HEK293 (cell line): ENCODE measurements at regions not wholly inside any gene's neighbourhood (a gene's known extent, or its start where the extent isn't known, plus 50 kb on each side); places are given as distances from the start of the nearest gene placed in this dataset.

Source experiments
- CTCF ChIA-PET: fragments of 350-600 bp; formaldehyde crosslinking; extraction: SDS; loops from one replicate; lab custom pipeline; 2021; ENCODE audit warnings: antibody characterized with exemption; lab: Yijun Ruan, JAX
- POLR2A ChIA-PET: fragments of 300-600 bp; formaldehyde crosslinking; extraction: SDS; loops from one replicate; lab custom pipeline; 2020; ENCODE audit warnings: antibody characterized with exemption, inconsistent platforms; lab: Yijun Ruan, JAX
- H3K27ac ChIP-seq: fragments of 200-500 bp; sonication (Bioruptor generic); 2 replicates; pipeline ENCODE4 v1.5.1; 2014; ENCODE audit warnings: low read depth, low read length, control low read depth, inconsistent platforms; ENCODE audit errors: extremely low read depth
- H3K36me3 ChIP-seq, 2 experiments: fragments of 200-500 bp in 1 of 2; sonication (Bioruptor generic) in 1 of 2; 1 replicate in 1 of 2; 2 replicates in 1 of 2; pipeline ENCODE4 v1.5.1; 2014 to 2017; ENCODE audit warnings: inconsistent platforms in 2 of 2, low read length in 2 of 2; ENCODE audit not compliant: control insufficient read depth in 2 of 2, insufficient read depth in 1 of 2
- H3K4me1 ChIP-seq: fragments of 200-500 bp; sonication (Bioruptor generic); 2 replicates; pipeline ENCODE4 v1.5.1; 2014; ENCODE audit warnings: mild to moderate bottlenecking, low read length, inconsistent platforms; ENCODE audit not compliant: control insufficient read depth, insufficient read depth
- H3K4me3 ChIP-seq: 2 replicates; pipeline ENCODE4 v1.5.1; 2011; ENCODE audit warnings: low read depth, mild to moderate bottlenecking, control low read depth, low read length, moderate library complexity
- H3K9me3 ChIP-seq: fragments of 200-500 bp; sonication (Bioruptor generic); 2 replicates; pipeline ENCODE4 v1.5.1; 2014; ENCODE audit warnings: low read depth, low read length, inconsistent platforms; ENCODE audit not compliant: control insufficient read depth, insufficient read depth
- EGR2 ChIP-seq: fragments of 450-650 bp; formaldehyde crosslinking; IDR thresholded peaks from 2 replicates; pipeline ENCODE4 v1.5.1; 2016; ENCODE audit warnings: low read depth, missing biosample characterization, missing genetic modification characterization
- KLF10 ChIP-seq: fragments of 450-650 bp; IDR thresholded peaks from 2 replicates; pipeline ENCODE4 v1.5.1; 2018; ENCODE audit warnings: missing biosample characterization, mild to moderate bottlenecking, missing genetic modification characterization
- REPIN1 ChIP-seq: fragments of 450-650 bp; formaldehyde crosslinking; IDR thresholded peaks from 2 replicates; pipeline ENCODE4 v1.5.1; 2017; ENCODE audit warnings: missing biosample characterization, missing genetic modification characterization, low read depth
- SCRT1 ChIP-seq: fragments of 450-650 bp; formaldehyde crosslinking; IDR thresholded peaks from 2 replicates; pipeline ENCODE4 v1.5.1; 2016; ENCODE audit warnings: missing biosample characterization, missing genetic modification characterization, borderline replicate concordance
- SP3 ChIP-seq: fragments of 450-650 bp; formaldehyde crosslinking; IDR thresholded peaks from 2 replicates; pipeline ENCODE4 v1.5.1; 2016; ENCODE audit warnings: missing biosample characterization, missing genetic modification characterization
- ZBTB48 ChIP-seq: fragments of 450-650 bp; formaldehyde crosslinking; IDR thresholded peaks from 2 replicates; pipeline ENCODE4 v1.5.1; 2016; ENCODE audit warnings: missing biosample characterization, missing genetic modification characterization
- ZNF16 ChIP-seq: fragments of 450-650 bp; formaldehyde crosslinking; IDR thresholded peaks from 2 replicates; pipeline ENCODE4 v1.5.1; 2016; ENCODE audit warnings: low read depth, missing biosample characterization, missing genetic modification characterization
- ZNF19 ChIP-seq: fragments of 450-650 bp; formaldehyde crosslinking; IDR thresholded peaks from 2 replicates; pipeline ENCODE4; 2016; ENCODE audit warnings: missing biosample characterization, missing genetic modification characterization, low read depth
- ZNF214 ChIP-seq: fragments of 450-650 bp; formaldehyde crosslinking; IDR thresholded peaks from 2 replicates; pipeline ENCODE4 v1.5.1; 2017; ENCODE audit warnings: missing biosample characterization, mild to moderate bottlenecking, missing genetic modification characterization, borderline replicate concordance
- ZNF266 ChIP-seq: fragments of 450-650 bp; formaldehyde crosslinking; IDR thresholded peaks from 2 replicates; pipeline ENCODE4 v1.5.1; 2016; ENCODE audit warnings: missing biosample characterization, missing genetic modification characterization, low read depth
- ZNF292 ChIP-seq: fragments of 450-650 bp; formaldehyde crosslinking; IDR thresholded peaks from 2 replicates; pipeline ENCODE4 v1.5.1; 2016; ENCODE audit warnings: low read depth, missing biosample characterization, missing genetic modification characterization, borderline replicate concordance
- ZNF302 ChIP-seq: fragments of 450-650 bp; formaldehyde crosslinking; IDR thresholded peaks from 2 replicates; pipeline ENCODE4 v1.5.1; 2016; ENCODE audit warnings: missing biosample characterization, missing genetic modification characterization, low read depth
- ZNF391 ChIP-seq: fragments of 450-650 bp; formaldehyde crosslinking; IDR thresholded peaks from 2 replicates; pipeline ENCODE4 v1.5.1; 2016; ENCODE audit warnings: low read depth, missing biosample characterization, missing genetic modification characterization, borderline replicate concordance
- ZNF473 ChIP-seq: fragments of 450-650 bp; formaldehyde crosslinking; IDR thresholded peaks from 2 replicates; pipeline ENCODE4 v1.5.1; 2017; ENCODE audit warnings: missing biosample characterization, missing genetic modification characterization
- ZNF48 ChIP-seq: fragments of 450-650 bp; formaldehyde crosslinking; IDR thresholded peaks from 2 replicates; pipeline ENCODE4 v1.5.1; 2016; ENCODE audit warnings: missing biosample characterization, missing genetic modification characterization
- ZNF530 ChIP-seq: fragments of 450-650 bp; formaldehyde crosslinking; IDR thresholded peaks from 2 replicates; pipeline ENCODE4 v1.5.1; 2016; ENCODE audit warnings: low read depth, missing biosample characterization, missing genetic modification characterization
- ZNF544 ChIP-seq: fragments of 450-650 bp; formaldehyde crosslinking; IDR thresholded peaks from 2 replicates; pipeline ENCODE4 v1.5.0; 2017; ENCODE audit warnings: missing biosample characterization, missing genetic modification characterization
- ZNF571 ChIP-seq: fragments of 450-650 bp; formaldehyde crosslinking; IDR thresholded peaks from 2 replicates; pipeline ENCODE4 v1.5.0; 2017; ENCODE audit warnings: missing biosample characterization, missing genetic modification characterization
- ZNF585B ChIP-seq: fragments of 450-650 bp; formaldehyde crosslinking; IDR thresholded peaks from 2 replicates; pipeline ENCODE4 v1.5.1; 2016; ENCODE audit warnings: missing biosample characterization, missing genetic modification characterization
- ZNF596 ChIP-seq: fragments of 450-650 bp; IDR thresholded peaks from 2 replicates; pipeline ENCODE4 v1.5.0; 2018; ENCODE audit warnings: missing biosample characterization, mild to moderate bottlenecking, missing genetic modification characterization, moderate library complexity
- ZNF623 ChIP-seq: fragments of 450-650 bp; formaldehyde crosslinking; IDR thresholded peaks from 2 replicates; pipeline ENCODE4 v1.5.1; 2016; ENCODE audit warnings: missing biosample characterization, missing genetic modification characterization
- ZNF654 ChIP-seq: fragments of 450-650 bp; formaldehyde crosslinking; IDR thresholded peaks from 2 replicates; pipeline ENCODE4 v1.5.1; 2016; ENCODE audit warnings: low read depth, missing biosample characterization, missing genetic modification characterization
- ZNF664 ChIP-seq: fragments of 450-650 bp; formaldehyde crosslinking; IDR thresholded peaks from 2 replicates; pipeline ENCODE4 v1.5.1; 2016; ENCODE audit warnings: missing biosample characterization, missing genetic modification characterization
- ZSCAN16 ChIP-seq: fragments of 450-650 bp; formaldehyde crosslinking; IDR thresholded peaks from 2 replicates; pipeline ENCODE4 v1.5.1; 2016; ENCODE audit warnings: missing biosample characterization, missing genetic modification characterization
- ZSCAN30 ChIP-seq: fragments of 450-650 bp; IDR thresholded peaks from 2 replicates; pipeline ENCODE4 v1.5.1; 2018; ENCODE audit warnings: missing biosample characterization, mild to moderate bottlenecking, missing genetic modification characterization, moderate library complexity
- TF ChIP-seq, protein P1 (sequence below): fragments of 450-650 bp; formaldehyde crosslinking; IDR thresholded peaks from 2 replicates; pipeline ENCODE4 v1.5.1; 2016; ENCODE audit warnings: missing biosample characterization, missing genetic modification characterization, low read depth
- TF ChIP-seq, protein P2 (sequence below): fragments of 450-650 bp; formaldehyde crosslinking; IDR thresholded peaks from 2 replicates; pipeline ENCODE4 v1.5.1; 2016; ENCODE audit warnings: missing biosample characterization, missing genetic modification characterization, borderline replicate concordance
- TF ChIP-seq, protein P3 (sequence below): fragments of 450-650 bp; formaldehyde crosslinking; IDR thresholded peaks from 2 replicates; pipeline ENCODE4 v1.5.1; 2016; ENCODE audit warnings: missing biosample characterization, missing genetic modification characterization
- TF ChIP-seq, protein P4 (sequence below): fragments of 450-650 bp; formaldehyde crosslinking; IDR thresholded peaks from 2 replicates; pipeline ENCODE4 v1.5.1; 2016; ENCODE audit warnings: missing biosample characterization, missing genetic modification characterization, low read depth

DNA sequence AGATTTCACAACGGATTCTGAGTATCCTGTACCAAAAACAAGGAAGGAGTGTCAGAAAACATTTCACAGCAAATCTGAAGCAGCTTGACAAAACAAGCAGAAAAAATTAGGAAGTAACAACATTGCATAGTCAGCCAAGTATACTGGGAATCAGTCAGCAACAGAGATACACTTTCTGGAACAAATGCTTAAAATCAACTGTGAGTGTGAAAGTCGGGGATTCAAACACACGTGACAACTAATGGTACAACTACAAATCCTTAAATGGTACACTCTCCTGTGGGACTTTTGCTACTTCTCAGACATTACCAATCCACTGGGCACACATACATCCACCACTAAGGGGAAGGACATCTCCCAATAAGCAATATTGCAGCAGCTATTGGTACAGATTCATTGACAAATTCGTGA is 296.6 kb upstream of the MME start:
- H3K4me1 ChIP-seq = no peaks in the 10 kb centered on the region
- ChIA-PET POLR2A (no interaction called here), CTCF (no interaction called here)
- H3K9me3 ChIP-seq = no peaks in the 10 kb centered on the region
- H3K27ac ChIP-seq = no peak overlapping the region
- H3K36me3 ChIP-seq = no peaks in the 10 kb centered on the region
- TF ChIP-seq REPIN1 (tag by site-specific recombination) (no peak), ZNF571 (no peak), ZNF544 (tag by site-specific recombination) (no peak), ZNF391 (tag by site-specific recombination) (no peak), ZNF302 (tag by site-specific recombination) (no peak), ZNF664 (tag by site-specific recombination) (no peak), ZNF623 (tag by site-specific recombination) (no peak), KLF10 (tag by site-specific recombination) (no peak), ZNF292 (tag by site-specific recombination) (no peak), ZNF654 (tag by site-specific recombination) (no peak), ZNF214 (no peak), ZNF266 (tag by site-specific recombination) (no peak)
- TF ChIP-seq, protein P1, sequence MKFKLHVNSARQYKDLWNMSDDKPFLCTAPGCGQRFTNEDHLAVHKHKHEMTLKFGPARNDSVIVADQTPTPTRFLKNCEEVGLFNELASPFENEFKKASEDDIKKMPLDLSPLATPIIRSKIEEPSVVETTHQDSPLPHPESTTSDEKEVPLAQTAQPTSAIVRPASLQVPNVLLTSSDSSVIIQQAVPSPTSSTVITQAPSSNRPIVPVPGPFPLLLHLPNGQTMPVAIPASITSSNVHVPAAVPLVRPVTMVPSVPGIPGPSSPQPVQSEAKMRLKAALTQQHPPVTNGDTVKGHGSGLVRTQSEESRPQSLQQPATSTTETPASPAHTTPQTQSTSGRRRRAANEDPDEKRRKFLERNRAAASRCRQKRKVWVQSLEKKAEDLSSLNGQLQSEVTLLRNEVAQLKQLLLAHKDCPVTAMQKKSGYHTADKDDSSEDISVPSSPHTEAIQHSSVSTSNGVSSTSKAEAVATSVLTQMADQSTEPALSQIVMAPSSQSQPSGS (tag by site-specific recombination) = no peak
- TF ChIP-seq, protein P2, sequence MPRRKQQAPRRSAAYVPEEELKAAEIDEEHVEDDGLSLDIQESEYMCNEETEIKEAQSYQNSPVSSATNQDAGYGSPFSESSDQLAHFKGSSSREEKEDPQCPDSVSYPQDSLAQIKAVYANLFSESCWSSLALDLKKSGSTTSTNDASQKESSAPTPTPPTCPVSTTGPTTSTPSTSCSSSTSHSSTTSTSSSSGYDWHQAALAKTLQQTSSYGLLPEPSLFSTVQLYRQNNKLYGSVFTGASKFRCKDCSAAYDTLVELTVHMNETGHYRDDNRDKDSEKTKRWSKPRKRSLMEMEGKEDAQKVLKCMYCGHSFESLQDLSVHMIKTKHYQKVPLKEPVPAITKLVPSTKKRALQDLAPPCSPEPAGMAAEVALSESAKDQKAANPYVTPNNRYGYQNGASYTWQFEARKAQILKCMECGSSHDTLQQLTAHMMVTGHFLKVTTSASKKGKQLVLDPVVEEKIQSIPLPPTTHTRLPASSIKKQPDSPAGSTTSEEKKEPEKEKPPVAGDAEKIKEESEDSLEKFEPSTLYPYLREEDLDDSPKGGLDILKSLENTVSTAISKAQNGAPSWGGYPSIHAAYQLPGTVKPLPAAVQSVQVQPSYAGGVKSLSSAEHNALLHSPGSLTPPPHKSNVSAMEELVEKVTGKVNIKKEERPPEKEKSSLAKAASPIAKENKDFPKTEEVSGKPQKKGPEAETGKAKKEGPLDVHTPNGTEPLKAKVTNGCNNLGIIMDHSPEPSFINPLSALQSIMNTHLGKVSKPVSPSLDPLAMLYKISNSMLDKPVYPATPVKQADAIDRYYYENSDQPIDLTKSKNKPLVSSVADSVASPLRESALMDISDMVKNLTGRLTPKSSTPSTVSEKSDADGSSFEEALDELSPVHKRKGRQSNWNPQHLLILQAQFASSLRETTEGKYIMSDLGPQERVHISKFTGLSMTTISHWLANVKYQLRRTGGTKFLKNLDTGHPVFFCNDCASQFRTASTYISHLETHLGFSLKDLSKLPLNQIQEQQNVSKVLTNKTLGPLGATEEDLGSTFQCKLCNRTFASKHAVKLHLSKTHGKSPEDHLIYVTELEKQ = no peak
- H3K4me3 ChIP-seq = no peak overlapping the region

DNA sequence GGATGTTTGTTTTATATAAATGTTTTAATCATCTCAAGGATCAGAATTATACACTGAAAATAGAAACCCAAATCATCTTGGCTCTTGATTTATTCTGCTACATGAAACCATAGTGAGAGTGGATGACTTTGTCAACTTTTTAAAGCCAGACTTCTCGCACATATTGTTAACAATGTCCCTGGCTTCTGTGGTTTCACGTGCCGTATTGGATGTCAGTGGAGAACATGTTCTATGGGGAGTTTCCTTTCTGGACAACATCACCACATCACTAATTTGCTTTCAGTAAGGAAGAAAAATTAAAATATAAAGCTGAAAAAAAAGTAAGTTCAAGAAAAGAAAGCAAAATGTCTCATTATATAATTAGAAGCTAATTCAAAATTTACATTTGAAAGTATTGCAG is 297.1 kb upstream of the MME start:
- H3K36me3 ChIP-seq = no peaks in the 10 kb centered on the region
- H3K9me3 ChIP-seq = no peaks in the 10 kb centered on the region
- ChIA-PET POLR2A (no interaction called here), CTCF (no interaction called here)
- H3K27ac ChIP-seq = no peak overlapping the region
- no peak overlapping the region for H3K4me3 ChIP-seq
- no peaks in the 10 kb centered on the region for H3K4me1 ChIP-seq
- TF ChIP-seq ZSCAN16 (tag by site-specific recombination) (no peak), ZNF530 (tag by site-specific recombination) (no peak), KLF10 (tag by site-specific recombination) (no peak), SCRT1 (tag by site-specific recombination) (no peak), ZNF391 (tag by site-specific recombination) (no peak), ZNF48 (tag by site-specific recombination) (no peak), ZBTB48 (no peak), ZNF596 (tag by site-specific recombination) (no peak), ZNF473 (tag by site-specific recombination) (no peak), ZNF16 (tag by site-specific recombination) (no peak), ZNF19 (tag by site-specific recombination) (no peak), SP3 (no peak), EGR2 (tag by site-specific recombination) (no peak), ZSCAN30 (tag by site-specific recombination) (no peak), ZNF585B (no peak)
- TF ChIP-seq, protein P3, sequence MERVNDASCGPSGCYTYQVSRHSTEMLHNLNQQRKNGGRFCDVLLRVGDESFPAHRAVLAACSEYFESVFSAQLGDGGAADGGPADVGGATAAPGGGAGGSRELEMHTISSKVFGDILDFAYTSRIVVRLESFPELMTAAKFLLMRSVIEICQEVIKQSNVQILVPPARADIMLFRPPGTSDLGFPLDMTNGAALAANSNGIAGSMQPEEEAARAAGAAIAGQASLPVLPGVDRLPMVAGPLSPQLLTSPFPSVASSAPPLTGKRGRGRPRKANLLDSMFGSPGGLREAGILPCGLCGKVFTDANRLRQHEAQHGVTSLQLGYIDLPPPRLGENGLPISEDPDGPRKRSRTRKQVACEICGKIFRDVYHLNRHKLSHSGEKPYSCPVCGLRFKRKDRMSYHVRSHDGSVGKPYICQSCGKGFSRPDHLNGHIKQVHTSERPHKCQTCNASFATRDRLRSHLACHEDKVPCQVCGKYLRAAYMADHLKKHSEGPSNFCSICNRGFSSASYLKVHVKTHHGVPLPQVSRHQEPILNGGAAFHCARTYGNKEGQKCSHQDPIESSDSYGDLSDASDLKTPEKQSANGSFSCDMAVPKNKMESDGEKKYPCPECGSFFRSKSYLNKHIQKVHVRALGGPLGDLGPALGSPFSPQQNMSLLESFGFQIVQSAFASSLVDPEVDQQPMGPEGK = no peak
- TF ChIP-seq, protein P4, sequence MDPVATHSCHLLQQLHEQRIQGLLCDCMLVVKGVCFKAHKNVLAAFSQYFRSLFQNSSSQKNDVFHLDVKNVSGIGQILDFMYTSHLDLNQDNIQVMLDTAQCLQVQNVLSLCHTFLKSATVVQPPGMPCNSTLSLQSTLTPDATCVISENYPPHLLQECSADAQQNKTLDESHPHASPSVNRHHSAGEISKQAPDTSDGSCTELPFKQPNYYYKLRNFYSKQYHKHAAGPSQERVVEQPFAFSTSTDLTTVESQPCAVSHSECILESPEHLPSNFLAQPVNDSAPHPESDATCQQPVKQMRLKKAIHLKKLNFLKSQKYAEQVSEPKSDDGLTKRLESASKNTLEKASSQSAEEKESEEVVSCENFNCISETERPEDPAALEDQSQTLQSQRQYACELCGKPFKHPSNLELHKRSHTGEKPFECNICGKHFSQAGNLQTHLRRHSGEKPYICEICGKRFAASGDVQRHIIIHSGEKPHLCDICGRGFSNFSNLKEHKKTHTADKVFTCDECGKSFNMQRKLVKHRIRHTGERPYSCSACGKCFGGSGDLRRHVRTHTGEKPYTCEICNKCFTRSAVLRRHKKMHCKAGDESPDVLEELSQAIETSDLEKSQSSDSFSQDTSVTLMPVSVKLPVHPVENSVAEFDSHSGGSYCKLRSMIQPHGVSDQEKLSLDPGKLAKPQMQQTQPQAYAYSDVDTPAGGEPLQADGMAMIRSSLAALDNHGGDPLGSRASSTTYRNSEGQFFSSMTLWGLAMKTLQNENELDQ (tag by site-specific recombination) = no peak
